Erythroblast (primary cell): ENCODE measurements at regions not wholly inside any gene's neighbourhood (a gene's known extent, or its start where the extent isn't known, plus 50 kb on each side); places are given as distances from the start of the nearest gene placed in this dataset.

ENCODE experiments used
- GATA1 ChIP-seq: IDR thresholded peaks from 2 replicates; pipeline ENCODE4 v1.6.1; 2011; ENCODE audit warnings: low read depth, mild to moderate bottlenecking, control low read depth, low read length, moderate library complexity
- POLR2A ChIP-seq: IDR thresholded peaks from 2 replicates; pipeline ENCODE4 v1.6.1; 2011; ENCODE audit warnings: mild to moderate bottlenecking, low read length

DNA sequence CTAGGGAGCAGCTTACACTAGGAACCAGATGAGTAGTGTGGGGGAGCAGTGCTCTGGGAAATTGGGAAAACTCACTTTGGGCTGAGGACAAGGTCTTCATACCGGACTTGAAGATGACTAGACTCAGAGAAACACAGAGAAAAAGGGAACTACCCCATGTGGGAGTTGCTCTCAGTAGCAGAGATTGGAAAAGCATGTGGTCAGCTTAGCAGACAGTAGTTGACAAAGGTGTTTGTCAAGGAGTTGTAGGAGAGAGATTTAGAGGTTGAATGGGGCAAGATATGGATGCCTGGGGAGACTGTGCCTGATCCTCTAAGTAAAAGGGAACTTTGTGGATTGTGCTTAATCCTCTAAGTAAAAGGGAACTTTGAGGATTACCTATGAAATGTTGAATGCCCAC lies 194.5 kb upstream of the COX10 start:
- no peak for TF ChIP-seq POLR2A
- no peak for TF ChIP-seq GATA1
